VCaP (cell line): ENCODE measurements at regions not wholly inside any gene's neighbourhood (a gene's known extent, or its start where the extent isn't known, plus 50 kb on each side); places are given as distances from the start of the nearest gene placed in this dataset.

ENCODE experiments used
- H3K27ac ChIP-seq: fragments of 450-650 bp; 2 replicates; pipeline ENCODE4 v1.5.1; 2017
- CTCF ChIP-seq: fragments of 450-650 bp; conservative IDR thresholded peaks from 2 replicates; pipeline ENCODE4 v1.5.1; 2017; ENCODE audit warnings: mild to moderate bottlenecking, moderate library complexity

- no peak for TF ChIP-seq CTCF
- no peak overlapping the region for H3K27ac ChIP-seq
Measured at GRCh38 chr1:69483246-69483645, 84.5 kb upstream of the LRRC7 start.

GRCh38 chr1:69485616-69486015 lies 82.1 kb upstream of the LRRC7 start:
- TF ChIP-seq CTCF = no peak
- H3K27ac ChIP-seq = no peak overlapping the region

GRCh38 chr1:69491416-69491815 lies 76.3 kb upstream of the LRRC7 start:
- TF ChIP-seq CTCF = no peak
- H3K27ac ChIP-seq = no peak overlapping the region

GRCh38 chr1:69492286-69492685 lies 75.4 kb upstream of the LRRC7 start:
- no peak for TF ChIP-seq CTCF
- H3K27ac ChIP-seq = no peak overlapping the region

GRCh38 chr1:69494221-69494620 lies 73.5 kb upstream of the LRRC7 start:
- no peak for TF ChIP-seq CTCF
- H3K27ac ChIP-seq = no peak overlapping the region

- no peak for TF ChIP-seq CTCF
Measured at GRCh38 chr1:69497441-69498221, 70.1 kb upstream of the LRRC7 start.

GRCh38 chr1:69498711-69499110 lies 69.0 kb upstream of the LRRC7 start:
- no peak overlapping the region for H3K27ac ChIP-seq
- no peak for TF ChIP-seq CTCF

More at GRCh38 chr1:69497441-69498221, 70.1 kb upstream of the LRRC7 start:
- H3K27ac ChIP-seq = no peak overlapping the region
